LNCAP (cell line): ENCODE measurements at regions not wholly inside any gene's neighbourhood (a gene's known extent, or its start where the extent isn't known, plus 50 kb on each side); places are given as distances from the start of the nearest gene placed in this dataset.

ENCODE experiments used
- TF ChIP-seq, protein P1 (sequence below): fragments of 450-650 bp; IDR thresholded peaks from 2 replicates; pipeline ENCODE4 v1.5.1; 2017; ENCODE audit warnings: mild to moderate bottlenecking

DNA sequence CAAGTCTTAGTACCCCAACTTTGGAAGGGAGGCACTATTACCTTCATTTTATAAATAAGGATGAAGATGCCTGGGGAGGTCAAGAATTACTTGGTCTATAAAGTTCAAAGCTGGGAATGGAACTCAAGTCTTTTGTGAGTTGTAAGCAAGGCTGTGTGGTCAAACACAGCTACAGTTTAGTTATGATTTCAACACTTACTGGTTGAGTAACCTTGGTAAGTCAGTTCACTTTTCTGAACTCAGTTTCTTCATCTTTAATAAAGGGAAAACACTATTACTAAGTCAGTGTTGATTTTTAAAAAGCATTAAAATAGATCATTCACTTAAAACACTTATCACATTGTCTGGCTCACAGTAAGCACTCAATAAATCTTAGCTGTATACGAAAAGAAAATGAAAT, 200.4 kb upstream of the ADAMTS9 start:
- TF ChIP-seq, protein P1, sequence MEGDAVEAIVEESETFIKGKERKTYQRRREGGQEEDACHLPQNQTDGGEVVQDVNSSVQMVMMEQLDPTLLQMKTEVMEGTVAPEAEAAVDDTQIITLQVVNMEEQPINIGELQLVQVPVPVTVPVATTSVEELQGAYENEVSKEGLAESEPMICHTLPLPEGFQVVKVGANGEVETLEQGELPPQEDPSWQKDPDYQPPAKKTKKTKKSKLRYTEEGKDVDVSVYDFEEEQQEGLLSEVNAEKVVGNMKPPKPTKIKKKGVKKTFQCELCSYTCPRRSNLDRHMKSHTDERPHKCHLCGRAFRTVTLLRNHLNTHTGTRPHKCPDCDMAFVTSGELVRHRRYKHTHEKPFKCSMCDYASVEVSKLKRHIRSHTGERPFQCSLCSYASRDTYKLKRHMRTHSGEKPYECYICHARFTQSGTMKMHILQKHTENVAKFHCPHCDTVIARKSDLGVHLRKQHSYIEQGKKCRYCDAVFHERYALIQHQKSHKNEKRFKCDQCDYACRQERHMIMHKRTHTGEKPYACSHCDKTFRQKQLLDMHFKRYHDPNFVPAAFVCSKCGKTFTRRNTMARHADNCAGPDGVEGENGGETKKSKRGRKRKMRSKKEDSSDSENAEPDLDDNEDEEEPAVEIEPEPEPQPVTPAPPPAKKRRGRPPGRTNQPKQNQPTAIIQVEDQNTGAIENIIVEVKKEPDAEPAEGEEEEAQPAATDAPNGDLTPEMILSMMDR, result no peak

DNA sequence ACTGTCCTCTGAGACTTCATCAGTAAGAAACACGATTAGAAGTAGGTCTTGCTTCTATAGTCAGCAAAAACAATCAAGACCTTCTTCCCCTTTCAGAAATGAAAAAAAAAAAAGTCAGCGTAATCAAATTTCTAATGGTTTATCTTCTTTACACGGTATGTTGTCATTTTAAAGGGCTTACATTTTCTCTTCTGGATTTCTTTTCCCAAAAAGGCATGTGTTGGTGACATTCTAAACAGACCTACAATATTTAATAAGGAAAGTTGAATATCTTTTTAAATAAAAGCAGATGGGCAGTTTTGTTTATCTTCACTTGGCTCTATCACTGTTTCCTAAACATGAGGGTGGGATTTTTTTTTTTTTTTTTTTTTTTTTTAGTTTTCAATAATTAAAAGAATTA, 197.3 kb upstream of the ADAMTS9 start:
- TF ChIP-seq, protein P1, result no peak

DNA sequence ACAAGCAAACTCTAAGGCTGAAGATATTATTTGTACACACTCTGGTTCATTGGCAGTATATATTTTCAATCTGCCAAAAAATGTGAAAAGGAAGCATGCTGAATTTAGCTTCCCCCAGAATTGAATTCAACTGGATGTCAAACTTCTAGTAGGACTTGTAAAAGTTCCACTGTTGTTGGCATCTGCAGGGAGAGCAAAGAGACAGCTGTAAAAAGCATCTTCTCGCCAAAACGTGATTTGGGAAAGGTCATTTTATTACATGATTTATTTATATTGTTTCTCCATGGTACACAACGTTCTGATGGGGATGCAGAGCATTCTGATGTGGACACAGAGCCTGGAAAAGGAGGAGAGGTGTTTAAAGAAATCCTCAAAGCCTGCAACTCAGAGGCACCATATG, 196.7 kb upstream of the ADAMTS9 start:
- TF ChIP-seq, protein P1, result no peak

DNA sequence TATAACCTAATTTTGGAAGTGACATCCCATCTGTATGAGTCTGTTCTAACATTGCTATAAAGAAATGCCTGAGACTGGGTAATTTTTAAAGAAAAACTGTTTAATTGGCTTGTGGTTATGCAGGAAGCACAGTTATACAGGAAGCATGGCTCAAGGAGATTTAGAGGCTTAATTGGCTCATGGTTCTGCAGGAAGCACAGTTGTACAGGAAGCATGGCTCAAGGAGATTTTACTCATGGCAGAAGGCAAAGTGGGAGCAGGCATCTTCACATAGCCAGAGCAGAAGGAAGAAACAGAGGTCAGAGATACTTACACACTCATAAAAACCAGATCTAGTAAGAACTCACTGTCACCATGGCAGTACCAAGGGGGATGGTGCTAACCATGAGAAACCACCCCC, 193.1 kb upstream of the ADAMTS9 start:
- TF ChIP-seq, protein P1, result no peak

DNA sequence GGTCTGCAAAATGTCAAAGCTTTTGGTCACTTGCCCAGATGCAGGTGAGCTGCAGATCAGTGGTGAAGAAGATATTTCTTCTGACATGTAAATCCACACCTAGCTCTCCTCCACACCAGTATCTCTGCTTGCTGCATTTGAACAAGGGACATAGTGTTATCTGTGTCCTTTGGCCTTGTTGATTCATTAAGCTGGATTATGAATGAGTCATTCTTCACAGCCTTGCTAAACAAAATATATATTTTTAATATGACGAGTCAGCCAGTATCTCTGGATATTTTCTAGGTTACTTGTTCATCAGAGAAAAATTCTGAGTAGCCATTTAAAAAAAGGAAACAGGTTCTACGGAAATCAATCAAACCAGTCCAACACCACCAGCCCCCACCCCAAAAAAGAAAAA, 190.6 kb upstream of the ADAMTS9 start:
- TF ChIP-seq, protein P1, result no peak

DNA sequence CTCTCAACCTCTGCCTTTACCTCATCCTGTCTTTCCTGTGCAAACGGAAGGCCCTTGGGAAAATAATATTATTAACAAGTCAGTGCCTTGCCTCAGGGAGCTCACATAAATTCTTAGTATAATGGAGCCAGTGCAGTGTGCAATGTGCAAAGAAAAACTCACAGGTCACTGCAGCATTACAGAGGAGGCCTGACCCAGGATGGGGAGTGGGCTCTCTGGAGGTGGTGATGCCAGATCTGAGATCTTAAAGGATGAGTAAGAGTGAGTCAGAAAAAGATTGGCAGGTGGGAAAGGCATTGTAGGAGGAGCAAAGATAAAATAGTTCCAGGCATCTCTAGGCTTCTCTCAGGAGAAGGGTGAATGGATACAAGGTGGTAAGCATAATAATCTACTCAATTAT, 185.6 kb upstream of the ADAMTS9 start:
- TF ChIP-seq, protein P1, result no peak

DNA sequence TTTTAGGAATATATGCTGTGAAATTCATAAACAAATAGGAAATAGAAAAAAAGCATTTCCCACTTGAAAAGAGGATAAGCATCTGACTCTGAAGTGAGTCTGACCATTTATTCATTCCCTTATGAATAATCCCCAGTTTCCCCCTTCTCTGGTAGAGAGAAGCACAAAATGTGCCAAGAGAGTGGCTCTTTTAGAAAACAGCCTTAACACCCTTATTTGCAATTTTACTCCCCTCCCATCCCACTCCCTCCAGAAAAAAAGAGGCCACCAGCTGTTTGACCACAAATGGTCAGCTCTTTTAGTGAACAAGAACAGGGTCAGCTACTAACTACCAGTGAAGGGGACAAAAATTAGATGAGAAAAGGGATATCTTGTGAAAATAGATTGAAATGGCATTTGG, 184.5 kb upstream of the ADAMTS9 start:
- TF ChIP-seq, protein P1, result no peak

DNA sequence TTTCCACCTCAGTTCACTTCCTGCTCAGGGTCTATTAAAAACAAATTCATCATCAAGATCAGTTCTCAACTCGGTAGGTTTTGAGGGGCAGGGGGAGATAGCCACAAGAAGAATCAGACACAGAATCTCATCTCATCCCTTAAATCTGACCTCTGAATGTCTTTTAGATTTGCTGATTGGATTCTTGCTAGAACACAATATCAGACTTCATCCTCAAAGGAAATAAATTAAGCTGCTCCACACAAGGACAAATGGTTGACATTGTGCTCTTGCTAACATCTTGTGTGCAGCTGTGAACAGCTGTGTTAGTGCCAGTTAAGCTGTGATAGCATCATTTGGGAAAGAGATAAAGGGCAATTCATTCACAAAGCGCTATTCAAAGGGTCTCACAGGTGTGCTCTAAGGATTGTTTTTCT, 184.0 kb upstream of the ADAMTS9 start:
- TF ChIP-seq, protein P1, result no peak
